HCT116 (cell line): ENCODE measurements at regions not wholly inside any gene's neighbourhood (a gene's known extent, or its start where the extent isn't known, plus 50 kb on each side); places are given as distances from the start of the nearest gene placed in this dataset.

ENCODE experiments used
- ATAC-seq: fragments of 200-7000 bp; cut with Tn5 transposase; 2 replicates; pipeline ENCODE4 v1.9.1; 2020; ENCODE audit warnings: mild to moderate bottlenecking, moderate library complexity
- BruUV-seq: library from RNA; stranded (reverse); fragments of 400-500 nt; replicated peaks from 2 replicates; lab custom pipeline; 2021; lab: Mats Ljungman, UMichigan
- CTCF ChIA-PET: fragments of 300-600 bp; sonication (Branson Sonifier 250); formaldehyde crosslinking; loops from one replicate; lab custom pipeline; 2021; ENCODE audit warnings: antibody characterized with exemption; lab: Charles Lee
- POLR2A ChIA-PET: fragments of 300-600, 350-600 bp; sonication (Branson Sonifier 250); formaldehyde crosslinking; loops from one replicate; lab custom pipeline; 2021; ENCODE audit warnings: antibody characterized with exemption; lab: Charles Lee
- RAD21 ChIA-PET, 2 experiments: fragments of 300-600 bp; sonication (Branson Sonifier 250); formaldehyde crosslinking; loops; one replicate each; lab custom pipeline; 2023; ENCODE audit warnings: low total read pairs in 2 of 2; ENCODE audit not compliant: uncharacterized antibody in 2 of 2, unreplicated experiment in 2 of 2, low non-redundant PET in 1 of 2; lab: Charles Lee
- DNase-seq: peaks from one replicate; pipeline ENCODE4 v3.0.0-alpha.2; 2010; ENCODE audit warnings: low read depth, low spot score
- H2AFZ ChIP-seq: fragments of 200-600 bp; shearing (Covaris generic), sonication (generic); 2 replicates; pipeline ENCODE4 v1.6.1; 2017; ENCODE audit warnings: low read depth, mixed run types, mixed read lengths, antibody characterized with exemption, low read length; ENCODE audit not compliant: poor library complexity, severe bottlenecking
- H3K27ac ChIP-seq: 2 replicates; pipeline ENCODE4 v1.5.1; 2012; ENCODE audit warnings: low read depth, low read length
- H3K27me3 ChIP-seq: fragments of 200-600 bp; sonication (generic); 2 replicates; pipeline ENCODE4 v1.6.1; 2016; ENCODE audit warnings: mixed run types, low read length, mixed read lengths; ENCODE audit not compliant: insufficient read depth
- H3K36me3 ChIP-seq, 2 experiments: fragments of 200-500 bp in 1 of 2; fragments of 200-600 bp in 1 of 2; sonication (Bioruptor generic) in 1 of 2; sonication (generic) in 1 of 2; 2 replicates each; pipeline versions ENCODE4 v1.5.1 to v1.6.1; 2014 to 2016; ENCODE audit warnings: low read length in 2 of 2, inconsistent platforms in 1 of 2, mixed read lengths in 1 of 2, mixed run types in 1 of 2; ENCODE audit not compliant: insufficient read depth in 2 of 2, control insufficient read depth in 1 of 2
- H3K4me1 ChIP-seq, 2 experiments: fragments of 200-600 bp in 1 of 2; sonication (generic) in 1 of 2; 2 replicates each; pipeline versions ENCODE4 v1.5.1 to v1.6.1; 2012 to 2017; ENCODE audit warnings: low read length in 2 of 2, inconsistent platforms in 1 of 2, mild to moderate bottlenecking in 1 of 2, mixed read lengths in 1 of 2, mixed run types in 1 of 2, moderate library complexity in 1 of 2; ENCODE audit not compliant: insufficient read depth in 2 of 2, control insufficient read depth in 1 of 2
- H3K4me2 ChIP-seq: fragments of 200-600 bp; sonication (generic); 2 replicates; pipeline ENCODE4 v1.6.1; 2017; ENCODE audit warnings: mixed run types, low read length, mixed read lengths
- H3K4me3 ChIP-seq, 2 experiments: fragments of 200-600 bp in 1 of 2; sonication (generic) in 1 of 2; replicated peaks in 1 of 2; 2 replicates each; pipeline ENCODE4 v1.5.1; 2011 to 2016; ENCODE audit warnings: low read length in 2 of 2, control low read depth in 1 of 2, low read depth in 1 of 2, mild to moderate bottlenecking in 1 of 2, mixed read lengths in 1 of 2, mixed run types in 1 of 2
- H3K79me2 ChIP-seq: fragments of 200-600 bp; sonication (generic); 2 replicates; pipeline ENCODE4 v1.6.1; 2017; ENCODE audit warnings: mild to moderate bottlenecking, mixed run types, low read length, moderate library complexity, mixed read lengths; ENCODE audit not compliant: insufficient read depth
- H3K9ac ChIP-seq: fragments of 200-600 bp; sonication (generic); 2 replicates; pipeline ENCODE4 v1.6.1; 2016; ENCODE audit warnings: low read length, mixed read lengths
- H3K9me2 ChIP-seq: fragments of 200-600 bp; sonication (generic), shearing (Covaris generic); 2 replicates; pipeline ENCODE4 v1.6.1; 2017; ENCODE audit warnings: mixed run types, mild to moderate bottlenecking, moderate library complexity; ENCODE audit not compliant: insufficient read depth
- H3K9me3 ChIP-seq, 2 experiments: fragments of 200-500 bp in 1 of 2; fragments of 200-600 bp in 1 of 2; sonication (Bioruptor generic) in 1 of 2; sonication (generic) in 1 of 2; 2 replicates each; pipeline ENCODE4 v1.6.1; 2014 to 2017; ENCODE audit warnings: low read length in 2 of 2, mixed read lengths in 2 of 2, inconsistent platforms in 1 of 2, low read depth in 1 of 2, mild to moderate bottlenecking in 1 of 2, mixed run types in 1 of 2, moderate library complexity in 1 of 2; ENCODE audit not compliant: control insufficient read depth in 1 of 2, insufficient read depth in 1 of 2
- H4K20me1 ChIP-seq: fragments of 200-600 bp; sonication (generic), shearing (Covaris generic); 2 replicates; pipeline ENCODE4 v1.6.1; 2017; ENCODE audit warnings: mixed run types, mild to moderate bottlenecking, moderate library complexity; ENCODE audit not compliant: insufficient read depth
- CBX3 ChIP-seq: IDR thresholded peaks from 2 replicates; pipeline ENCODE4 v1.6.1; 2012; ENCODE audit warnings: low read depth
- ELF1 ChIP-seq: IDR thresholded peaks from 2 replicates; pipeline ENCODE4 v1.6.1; 2012; ENCODE audit warnings: low read depth, borderline replicate concordance
- EZH2 ChIP-seq: fragments of 200-600 bp; sonication (generic); IDR thresholded peaks from 2 replicates; pipeline ENCODE4 v1.6.1; 2017; ENCODE audit warnings: antibody characterized with exemption, mixed run types
- EZH2phosphoT487 ChIP-seq: fragments of 200-600 bp; IDR thresholded peaks from 2 replicates; pipeline ENCODE4 v1.6.1; 2018; ENCODE audit warnings: antibody characterized with exemption, borderline replicate concordance
- FOSL1 ChIP-seq: IDR thresholded peaks from 2 replicates; pipeline ENCODE4 v1.6.1; 2012; ENCODE audit warnings: low read depth
- POLR2A ChIP-seq: IDR thresholded peaks from 2 replicates; pipeline ENCODE4 v1.7.0; 2011; ENCODE audit warnings: borderline replicate concordance; ENCODE audit not compliant: insufficient read depth, insufficient read length; ENCODE audit errors: extremely low read depth
- POLR2AphosphoS5 ChIP-seq: IDR thresholded peaks from 2 replicates; pipeline ENCODE4 v1.6.1; 2011; ENCODE audit warnings: mild to moderate bottlenecking, low read depth, low read length, moderate library complexity
- SIN3A ChIP-seq: IDR thresholded peaks from 2 replicates; pipeline ENCODE4 v1.6.1; 2012; ENCODE audit warnings: low read depth
- intact Hi-C: fragments of 100-400 bp; cut with micrococcal nuclease; formaldehyde crosslinking; loops from 2 replicates; pipeline ENCODE4 v1.10.0; 2022
- TF ChIP-seq, protein P1 (sequence below): IDR thresholded peaks from 2 replicates; pipeline ENCODE4 v1.6.1; 2012
- TF ChIP-seq, protein P2 (sequence below), 3 experiments: fragments of 200-600 bp in 1 of 3; sonication (generic) in 1 of 3; IDR thresholded peaks in 2 of 3; conservative IDR thresholded peaks in 1 of 3; 2 replicates each; pipeline ENCODE4 v1.5.1; 2012 to 2017; ENCODE audit warnings: low read depth in 2 of 3, low read length in 2 of 3, antibody characterized with exemption in 1 of 3, borderline replicate concordance in 1 of 3, control low read depth in 1 of 3, mild to moderate bottlenecking in 1 of 3, mixed read lengths in 1 of 3, mixed run types in 1 of 3, moderate library complexity in 1 of 3; ENCODE audit not compliant: insufficient read depth in 1 of 3
- TF ChIP-seq, protein P3 (sequence below): IDR thresholded peaks from 2 replicates; pipeline ENCODE4 v1.6.1; 2012

DNA sequence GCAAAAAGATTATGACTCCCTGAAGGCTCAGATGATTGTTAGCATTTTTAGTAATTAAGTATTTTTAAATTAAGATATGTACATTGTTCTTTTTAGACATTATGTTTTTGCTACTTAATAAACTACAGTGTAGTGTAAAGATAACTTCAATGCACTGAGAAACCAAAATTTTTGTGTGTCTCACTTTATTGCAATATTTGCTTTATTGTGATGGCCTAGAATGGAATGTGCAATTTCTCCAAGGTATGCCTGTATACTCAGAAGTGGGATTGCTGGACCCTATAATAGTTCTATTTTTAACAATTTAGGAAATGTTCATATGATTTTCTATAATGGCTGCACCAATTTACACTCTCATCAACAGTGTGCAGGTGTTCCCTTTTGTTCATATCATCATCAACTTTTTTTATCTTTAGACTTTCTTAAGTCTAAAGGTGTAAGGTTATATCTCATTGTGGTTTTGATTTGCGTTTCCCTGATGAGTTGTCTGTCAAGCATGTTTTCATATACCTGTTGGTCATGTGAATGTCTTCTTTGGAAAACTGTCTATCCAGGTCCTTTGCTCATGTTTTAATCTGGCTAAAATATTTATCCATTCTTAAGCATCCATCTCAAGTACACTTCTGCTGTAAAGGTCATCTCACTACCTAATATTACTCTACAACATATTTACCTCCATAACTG is 1323.5 kb upstream of the LRRTM3 start:
- H3K4me1 ChIP-seq, result no peaks in the 10 kb centered on the region
- intact Hi-C loops, result no loop called here
- no TSS peak for BruUV-seq

More for the DNA sequence above, 1323.5 kb upstream of the LRRTM3 start:
- no peak overlapping the region for H3K27ac ChIP-seq
- H3K79me2 ChIP-seq, result 0 out of 2 replicates have a peak, but pooled peaks cover 3% of the 10 kb centered on the region
- no peaks in the 10 kb centered on the region for H3K9me2 ChIP-seq
- no peaks in the 10 kb centered on the region for H3K9me3 ChIP-seq
- H3K4me2 ChIP-seq, result no peak overlapping the region
- ChIA-PET CTCF (no interaction called here), POLR2A (no interaction called here)
- DNase-seq, result no peak
- H4K20me1 ChIP-seq, result no peaks in the 10 kb centered on the region
- no peaks in the 10 kb centered on the region for H3K27me3 ChIP-seq
- no peaks in the 10 kb centered on the region for H3K36me3 ChIP-seq
- H3K4me3 ChIP-seq, result no peak overlapping the region
- H3K9ac ChIP-seq, result no peak overlapping the region
- no peak for TF ChIP-seq EZH2phosphoT487
- no peak for TF ChIP-seq ELF1
- TF ChIP-seq, protein P1, sequence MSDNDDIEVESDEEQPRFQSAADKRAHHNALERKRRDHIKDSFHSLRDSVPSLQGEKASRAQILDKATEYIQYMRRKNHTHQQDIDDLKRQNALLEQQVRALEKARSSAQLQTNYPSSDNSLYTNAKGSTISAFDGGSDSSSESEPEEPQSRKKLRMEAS, result no peak
- TF ChIP-seq FOSL1, result no peak
- TF ChIP-seq EZH2, result no peak
- TF ChIP-seq CBX3, result no peak
- no peak for TF ChIP-seq SIN3A
- no peak for TF ChIP-seq POLR2A
- TF ChIP-seq, protein P2, sequence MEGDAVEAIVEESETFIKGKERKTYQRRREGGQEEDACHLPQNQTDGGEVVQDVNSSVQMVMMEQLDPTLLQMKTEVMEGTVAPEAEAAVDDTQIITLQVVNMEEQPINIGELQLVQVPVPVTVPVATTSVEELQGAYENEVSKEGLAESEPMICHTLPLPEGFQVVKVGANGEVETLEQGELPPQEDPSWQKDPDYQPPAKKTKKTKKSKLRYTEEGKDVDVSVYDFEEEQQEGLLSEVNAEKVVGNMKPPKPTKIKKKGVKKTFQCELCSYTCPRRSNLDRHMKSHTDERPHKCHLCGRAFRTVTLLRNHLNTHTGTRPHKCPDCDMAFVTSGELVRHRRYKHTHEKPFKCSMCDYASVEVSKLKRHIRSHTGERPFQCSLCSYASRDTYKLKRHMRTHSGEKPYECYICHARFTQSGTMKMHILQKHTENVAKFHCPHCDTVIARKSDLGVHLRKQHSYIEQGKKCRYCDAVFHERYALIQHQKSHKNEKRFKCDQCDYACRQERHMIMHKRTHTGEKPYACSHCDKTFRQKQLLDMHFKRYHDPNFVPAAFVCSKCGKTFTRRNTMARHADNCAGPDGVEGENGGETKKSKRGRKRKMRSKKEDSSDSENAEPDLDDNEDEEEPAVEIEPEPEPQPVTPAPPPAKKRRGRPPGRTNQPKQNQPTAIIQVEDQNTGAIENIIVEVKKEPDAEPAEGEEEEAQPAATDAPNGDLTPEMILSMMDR (IDR thresholded peaks at IDR 0.05 in 2 of 3, conservative IDR thresholded peaks at IDR 0.05 in 1 of 3; ENCODE audit: borderline replicate concordance in 1 of 3, insufficient read depth in 1 of 3, low read depth in 2 of 3, low read length in 2 of 3), result no peak
- TF ChIP-seq POLR2AphosphoS5, result no peak
- TF ChIP-seq, protein P3, sequence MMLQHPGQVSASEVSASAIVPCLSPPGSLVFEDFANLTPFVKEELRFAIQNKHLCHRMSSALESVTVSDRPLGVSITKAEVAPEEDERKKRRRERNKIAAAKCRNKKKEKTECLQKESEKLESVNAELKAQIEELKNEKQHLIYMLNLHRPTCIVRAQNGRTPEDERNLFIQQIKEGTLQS, result no peak
- TF ChIP-seq, all 23 proteins: peak for 0
- no peak for ATAC-seq
- no peak overlapping the region for H2AFZ ChIP-seq
- RAD21 ChIA-PET, result no interaction called here
